BE2C (cell line): ENCODE measurements at regions not wholly inside any gene's neighbourhood (a gene's known extent, or its start where the extent isn't known, plus 50 kb on each side); places are given as distances from the start of the nearest gene placed in this dataset.

Experiments used
- DNase-seq: peaks from one replicate; pipeline ENCODE4 v3.0.0-alpha.2; 2020
- H3K27me3 ChIP-seq: fragments of 250-450 bp; sonication (Bioruptor Pico); 2 replicates; pipeline ENCODE4 v1.5.1; 2020; ENCODE audit warnings: mild to moderate bottlenecking
- H3K36me3 ChIP-seq: fragments of 250-450 bp; sonication (Bioruptor Pico); 2 replicates; pipeline ENCODE4 v1.5.1; 2020; ENCODE audit warnings: mild to moderate bottlenecking
- H3K4me1 ChIP-seq: fragments of 250-450 bp; sonication (Bioruptor Pico); 2 replicates; pipeline ENCODE4 v1.5.1; 2020
- H3K4me3 ChIP-seq: 2 replicates; pipeline ENCODE4 v1.5.1; 2011; ENCODE audit warnings: low read depth, low read length
- H3K9me3 ChIP-seq: fragments of 250-450 bp; sonication (Bioruptor Pico); 2 replicates; pipeline ENCODE4 v1.5.1; 2020
- TF ChIP-seq, protein P1 (sequence below): IDR thresholded peaks from 2 replicates; pipeline ENCODE4 v1.5.1; 2012; ENCODE audit warnings: mild to moderate bottlenecking, low read depth, low read length

DNA sequence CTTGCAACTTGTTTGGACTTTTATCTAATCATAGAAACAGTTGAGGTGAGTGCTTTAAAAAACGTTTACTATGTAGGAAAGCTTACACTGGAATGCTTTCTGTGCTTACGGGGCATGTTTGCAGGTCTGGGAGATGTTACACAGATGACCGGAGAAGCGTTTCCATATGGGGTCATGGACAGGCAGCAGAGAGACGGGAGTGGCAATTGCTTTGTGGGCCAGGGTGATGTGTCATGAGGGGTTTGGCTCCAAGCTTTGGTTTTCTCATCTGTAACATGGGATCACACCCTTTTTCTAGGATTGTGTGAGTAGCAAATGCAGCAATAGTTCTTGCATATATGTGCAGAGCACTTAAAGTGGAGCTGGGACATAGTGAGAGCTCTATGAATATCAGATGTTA is 174.8 kb upstream of the MKI67 start:
- Histone ChIP-seq H3K36me3 (no peaks in the 10 kb centered on the region), H3K9me3 (no peaks in the 10 kb centered on the region), H3K4me3 (no peak overlapping the region), H3K27me3 (no peaks in the 10 kb centered on the region), H3K4me1 (no peaks in the 10 kb centered on the region)
- TF ChIP-seq, protein P1, sequence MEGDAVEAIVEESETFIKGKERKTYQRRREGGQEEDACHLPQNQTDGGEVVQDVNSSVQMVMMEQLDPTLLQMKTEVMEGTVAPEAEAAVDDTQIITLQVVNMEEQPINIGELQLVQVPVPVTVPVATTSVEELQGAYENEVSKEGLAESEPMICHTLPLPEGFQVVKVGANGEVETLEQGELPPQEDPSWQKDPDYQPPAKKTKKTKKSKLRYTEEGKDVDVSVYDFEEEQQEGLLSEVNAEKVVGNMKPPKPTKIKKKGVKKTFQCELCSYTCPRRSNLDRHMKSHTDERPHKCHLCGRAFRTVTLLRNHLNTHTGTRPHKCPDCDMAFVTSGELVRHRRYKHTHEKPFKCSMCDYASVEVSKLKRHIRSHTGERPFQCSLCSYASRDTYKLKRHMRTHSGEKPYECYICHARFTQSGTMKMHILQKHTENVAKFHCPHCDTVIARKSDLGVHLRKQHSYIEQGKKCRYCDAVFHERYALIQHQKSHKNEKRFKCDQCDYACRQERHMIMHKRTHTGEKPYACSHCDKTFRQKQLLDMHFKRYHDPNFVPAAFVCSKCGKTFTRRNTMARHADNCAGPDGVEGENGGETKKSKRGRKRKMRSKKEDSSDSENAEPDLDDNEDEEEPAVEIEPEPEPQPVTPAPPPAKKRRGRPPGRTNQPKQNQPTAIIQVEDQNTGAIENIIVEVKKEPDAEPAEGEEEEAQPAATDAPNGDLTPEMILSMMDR, result no peak
- no peak for DNase-seq

DNA sequence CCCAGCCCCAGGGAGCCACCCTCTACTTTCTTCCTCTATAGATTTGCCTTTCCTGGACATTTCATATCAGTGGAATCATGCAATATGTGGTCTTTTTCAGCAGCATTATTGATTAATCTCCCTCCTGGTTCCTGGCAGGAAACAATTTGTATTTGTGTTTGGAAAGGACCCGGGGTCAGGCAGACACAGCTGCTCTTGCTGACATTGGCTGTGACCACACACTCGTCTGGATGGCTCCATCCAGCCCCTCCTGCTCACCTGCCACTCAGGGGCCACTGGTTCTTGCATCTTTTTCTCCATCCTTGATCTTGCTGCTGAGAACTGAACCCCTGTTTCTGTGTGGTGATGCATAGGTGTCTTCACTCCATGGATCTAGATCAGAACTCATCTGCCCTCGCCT is 176.6 kb upstream of the MKI67 start:
- Histone ChIP-seq H3K27me3 (no peaks in the 10 kb centered on the region), H3K4me3 (no peak overlapping the region), H3K4me1 (no peaks in the 10 kb centered on the region), H3K36me3 (no peaks in the 10 kb centered on the region), H3K9me3 (no peaks in the 10 kb centered on the region)
- no peak for DNase-seq
- TF ChIP-seq, protein P1, result no peak

DNA sequence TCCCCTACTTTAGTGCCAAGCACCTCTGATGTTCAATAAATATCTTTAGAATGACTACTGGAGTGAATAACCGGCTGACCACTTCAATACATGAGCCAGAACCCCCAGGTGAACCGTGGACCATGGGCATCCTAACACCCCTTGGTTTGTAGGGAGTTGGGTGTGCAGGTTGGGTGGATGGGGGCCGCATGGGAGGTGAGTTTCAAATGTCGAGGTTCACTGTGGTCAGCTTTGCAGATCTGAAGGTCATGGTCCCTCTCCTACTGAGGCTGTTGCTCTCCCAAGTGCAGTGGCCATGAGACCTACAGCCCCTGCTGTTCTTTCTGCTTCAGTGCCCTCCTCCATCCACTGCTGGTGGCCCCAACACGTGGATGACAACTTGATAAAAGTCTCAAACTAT is 178.0 kb upstream of the MKI67 start:
- DNase-seq, result no peak
- Histone ChIP-seq H3K9me3 (no peaks in the 10 kb centered on the region), H3K27me3 (no peaks in the 10 kb centered on the region), H3K4me1 (no peaks in the 10 kb centered on the region), H3K36me3 (no peaks in the 10 kb centered on the region), H3K4me3 (no peak overlapping the region)
- TF ChIP-seq, protein P1, result no peak

DNA sequence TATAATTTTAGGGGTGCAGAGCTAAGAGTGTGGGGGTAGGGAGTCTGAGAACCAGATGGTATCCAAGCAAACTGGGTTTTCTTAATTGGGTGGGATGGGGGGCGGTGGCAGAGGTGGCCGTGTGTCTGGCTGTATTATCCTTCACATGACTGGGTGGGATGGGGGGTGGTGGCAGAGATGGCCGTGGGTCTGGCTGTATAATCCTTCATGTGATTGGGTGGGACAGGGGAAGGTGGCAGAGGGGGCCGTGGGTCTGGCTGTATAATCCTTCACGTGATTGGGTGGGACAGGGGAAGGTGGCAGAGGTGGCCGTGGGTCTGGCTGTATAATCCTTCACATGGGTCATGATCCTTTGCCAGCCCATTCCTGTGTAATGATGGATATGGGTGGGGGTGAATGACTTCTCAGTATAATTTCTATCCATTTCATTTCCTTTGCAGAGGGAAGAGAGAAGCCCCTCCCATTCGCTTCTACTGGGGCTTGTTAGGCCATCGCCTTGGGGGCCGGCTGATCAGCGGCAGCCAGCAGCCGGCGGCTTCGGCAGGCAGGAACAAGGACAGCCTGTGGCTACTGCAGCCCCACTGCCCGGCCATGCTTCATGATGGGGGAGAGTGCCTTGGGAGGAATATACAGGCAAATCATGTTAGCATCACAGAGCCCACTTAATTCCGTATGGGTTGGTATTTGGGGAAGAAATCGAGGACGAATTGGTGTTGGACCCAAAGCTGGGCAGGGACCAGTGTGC is 179.6 kb upstream of the MKI67 start:
- H3K9me3 ChIP-seq, result no peaks in the 10 kb centered on the region
- no peak overlapping the region for H3K4me3 ChIP-seq
- H3K4me1 ChIP-seq, result no peaks in the 10 kb centered on the region
- TF ChIP-seq, protein P1, result no peak
- no peaks in the 10 kb centered on the region for H3K36me3 ChIP-seq
- no peak for DNase-seq
- H3K27me3 ChIP-seq, result no peaks in the 10 kb centered on the region

DNA sequence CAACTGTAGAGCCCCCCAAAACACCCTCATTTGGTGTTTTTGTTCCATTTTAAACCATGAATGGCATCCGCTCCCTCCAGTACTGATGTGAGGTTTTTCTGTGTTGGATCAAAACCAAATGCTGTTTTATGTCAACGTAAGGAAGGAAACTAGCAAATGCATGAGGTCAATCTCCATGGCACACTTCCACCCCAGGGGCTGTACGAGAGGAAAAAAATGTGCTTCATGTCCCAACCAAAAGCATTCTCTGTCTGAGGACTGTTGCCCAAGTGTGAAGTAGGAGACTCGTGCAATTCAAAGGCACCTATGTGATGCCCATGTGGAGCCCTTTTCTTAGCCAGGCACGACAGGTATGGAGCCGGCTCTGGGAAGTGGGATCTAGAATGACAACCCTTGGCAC is 180.3 kb upstream of the MKI67 start:
- H3K9me3 ChIP-seq, result no peaks in the 10 kb centered on the region
- no peak overlapping the region for H3K4me3 ChIP-seq
- no peak for DNase-seq
- H3K4me1 ChIP-seq, result no peaks in the 10 kb centered on the region
- H3K27me3 ChIP-seq, result no peaks in the 10 kb centered on the region
- TF ChIP-seq, protein P1, result no peak
- H3K36me3 ChIP-seq, result no peaks in the 10 kb centered on the region

DNA sequence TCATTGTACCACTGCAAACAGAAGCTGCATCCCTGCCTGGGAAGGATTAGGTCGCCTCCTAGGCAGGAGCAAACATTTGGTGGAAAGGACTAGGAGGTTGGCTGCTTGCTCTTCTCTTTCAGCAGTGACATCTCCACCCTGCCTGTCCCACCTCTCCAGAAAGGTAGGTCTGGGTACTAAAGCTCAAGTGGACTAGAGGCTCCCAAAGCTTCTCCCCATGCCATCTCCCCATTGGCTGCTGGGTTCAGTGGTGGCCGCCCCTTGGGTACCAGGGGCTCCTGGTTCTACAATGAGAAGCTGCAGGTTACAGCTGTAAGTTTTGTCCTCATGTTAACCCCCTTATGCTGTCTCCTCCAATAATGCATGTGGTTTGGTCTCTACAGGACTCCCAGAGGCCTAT is 180.7 kb upstream of the MKI67 start:
- Histone ChIP-seq H3K27me3 (no peaks in the 10 kb centered on the region), H3K36me3 (no peaks in the 10 kb centered on the region), H3K4me1 (no peaks in the 10 kb centered on the region), H3K4me3 (no peak overlapping the region), H3K9me3 (no peaks in the 10 kb centered on the region)
- TF ChIP-seq, protein P1, result no peak
- no peak for DNase-seq
